Ovary (tissue), 7 donors: ENCODE measurements at regions not wholly inside any gene's neighbourhood (a gene's known extent, or its start where the extent isn't known, plus 50 kb on each side); places are given as distances from the start of the nearest gene placed in this dataset.

ENCODE experiments used
- DNase-seq, 5 donors: peaks; one replicate each; pipeline ENCODE4 v3.0.0-alpha.2; 2019 to 2020
- H3K27ac ChIP-seq, 2 donors: fragments of 200-600 bp; one replicate each; pipeline versions ENCODE4 v1.5.1 to v1.8.0; 2019 to 2022
- H3K27me3 ChIP-seq: fragments of 200-600 bp; one replicate; pipeline ENCODE4 v1.8.0; 2022
- H3K36me3 ChIP-seq: fragments of 200-600 bp; sonication (generic); one replicate; pipeline ENCODE4 v1.5.1; 2019
- H3K4me1 ChIP-seq: one replicate; pipeline ENCODE4 v1.8.1; 2013; ENCODE audit warnings: mild to moderate bottlenecking, moderate library complexity; ENCODE audit not compliant: insufficient read depth
- H3K4me3 ChIP-seq: fragments of 200-600 bp; sonication (generic); one replicate; pipeline ENCODE4 v1.5.1; 2017
- H3K9me3 ChIP-seq, 2 donors: fragments of 200-600 bp in 1 of 2; sonication (generic) in 1 of 2; one replicate each; pipeline versions ENCODE4 v1.5.1 to v1.8.1; 2013 to 2019; ENCODE audit warnings: mild to moderate bottlenecking in 1 of 2, moderate library complexity in 1 of 2
- EP300 ChIP-seq: sonication (generic); formaldehyde crosslinking; IDR thresholded peaks from one replicate; pipeline ENCODE4 v1.6.1; 2017; ENCODE audit warnings: antibody characterized with exemption
- POLR2A ChIP-seq: fragments of 450-650 bp; IDR thresholded peaks from one replicate; pipeline ENCODE4 v1.6.1; 2017; ENCODE audit warnings: antibody characterized with exemption, mild to moderate bottlenecking, moderate library complexity
- WGBS, 3 donors: extraction: QIAGEN DNeasy Blood & Tissue Kit in 1 of 3; methylation state at CpG; one replicate each; pipeline versions ENCODE4 v1.1.5 to v1.1.7; 2013 to 2017; 5-methylcytosine and 5-hydroxymethylcytosine counted together
- intact Hi-C, 4 donors: fragments of 100-400 bp; cut with DNase I; formaldehyde crosslinking; loops; one replicate each; pipeline versions ENCODE4 v1.11.0 to v1.15.1; 2022 to 2023
- TF ChIP-seq, protein P1 (sequence below), 3 donors: fragments of 450-650 bp in 2 of 3; fragments of 200-600 bp in 1 of 3; IDR thresholded peaks; one replicate each; pipeline versions ENCODE4 v1.5.1 to v1.8.0; 2016 to 2022; ENCODE audit warnings: antibody characterized with exemption in 3 of 3, mild to moderate bottlenecking in 1 of 3
- donor health status: DM: no; HTN: no; CAD: no; lungs with moderate emphysema.
- donor health status: DM: no; HTN: no; CAD: no.
- donor health status: Bipolar disorder and iron deficiency.
- donor health status: DM: no; HTN: no; CAD: no.
- donor health status: DM: yes; HTN: yes; CAD: no.

DNA sequence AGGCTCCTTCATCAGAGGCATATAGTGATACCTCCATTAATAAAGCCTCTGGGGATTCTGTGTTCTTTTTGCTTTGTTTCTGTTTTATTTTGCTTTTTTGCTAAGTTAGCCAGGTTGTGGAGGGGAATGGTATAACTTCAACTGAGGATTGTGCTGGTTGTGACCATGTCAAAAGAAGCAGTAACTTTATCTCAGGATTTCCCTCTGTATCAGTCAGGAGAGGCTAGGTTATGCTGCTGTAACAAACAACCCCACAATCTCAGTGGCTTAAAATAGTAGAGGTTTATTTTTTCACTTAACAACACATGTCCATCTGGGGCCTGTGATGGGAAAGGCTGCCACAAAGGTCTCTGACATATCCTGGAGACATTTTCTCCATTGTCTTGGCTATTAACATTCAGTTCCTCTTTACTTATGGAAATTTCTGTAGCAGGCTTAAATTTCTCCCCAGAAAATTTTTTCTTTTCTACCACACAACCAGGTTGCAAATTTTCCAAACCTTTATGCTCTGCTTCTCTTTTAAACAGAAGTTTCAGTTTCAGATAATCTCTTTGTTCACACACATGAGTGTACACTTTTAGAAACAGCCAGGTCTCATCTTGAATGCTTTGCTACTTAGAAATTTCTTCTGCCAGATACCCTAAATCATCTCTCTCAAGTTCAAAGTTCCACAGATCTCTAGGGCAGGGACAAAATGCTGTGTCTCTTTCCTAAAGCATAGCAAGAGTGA lies 64.7 kb downstream of the UCHL1 start:
- Histone ChIP-seq H3K27me3 (no peaks in the 10 kb centered on the region), H3K27ac (no peak overlapping the region), H3K4me1 (no peaks in the 10 kb centered on the region), H3K36me3 (no peaks in the 10 kb centered on the region), H3K4me3 (no peak overlapping the region), H3K9me3 (no peaks in the 10 kb centered on the region)
- intact Hi-C loops: no loop called here
- TF ChIP-seq EP300 (no peak), POLR2A (no peak)
- TF ChIP-seq, protein P1, sequence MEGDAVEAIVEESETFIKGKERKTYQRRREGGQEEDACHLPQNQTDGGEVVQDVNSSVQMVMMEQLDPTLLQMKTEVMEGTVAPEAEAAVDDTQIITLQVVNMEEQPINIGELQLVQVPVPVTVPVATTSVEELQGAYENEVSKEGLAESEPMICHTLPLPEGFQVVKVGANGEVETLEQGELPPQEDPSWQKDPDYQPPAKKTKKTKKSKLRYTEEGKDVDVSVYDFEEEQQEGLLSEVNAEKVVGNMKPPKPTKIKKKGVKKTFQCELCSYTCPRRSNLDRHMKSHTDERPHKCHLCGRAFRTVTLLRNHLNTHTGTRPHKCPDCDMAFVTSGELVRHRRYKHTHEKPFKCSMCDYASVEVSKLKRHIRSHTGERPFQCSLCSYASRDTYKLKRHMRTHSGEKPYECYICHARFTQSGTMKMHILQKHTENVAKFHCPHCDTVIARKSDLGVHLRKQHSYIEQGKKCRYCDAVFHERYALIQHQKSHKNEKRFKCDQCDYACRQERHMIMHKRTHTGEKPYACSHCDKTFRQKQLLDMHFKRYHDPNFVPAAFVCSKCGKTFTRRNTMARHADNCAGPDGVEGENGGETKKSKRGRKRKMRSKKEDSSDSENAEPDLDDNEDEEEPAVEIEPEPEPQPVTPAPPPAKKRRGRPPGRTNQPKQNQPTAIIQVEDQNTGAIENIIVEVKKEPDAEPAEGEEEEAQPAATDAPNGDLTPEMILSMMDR (IDR thresholded peaks at IDR 0.05): no peak
- DNase-seq: no peak

DNA sequence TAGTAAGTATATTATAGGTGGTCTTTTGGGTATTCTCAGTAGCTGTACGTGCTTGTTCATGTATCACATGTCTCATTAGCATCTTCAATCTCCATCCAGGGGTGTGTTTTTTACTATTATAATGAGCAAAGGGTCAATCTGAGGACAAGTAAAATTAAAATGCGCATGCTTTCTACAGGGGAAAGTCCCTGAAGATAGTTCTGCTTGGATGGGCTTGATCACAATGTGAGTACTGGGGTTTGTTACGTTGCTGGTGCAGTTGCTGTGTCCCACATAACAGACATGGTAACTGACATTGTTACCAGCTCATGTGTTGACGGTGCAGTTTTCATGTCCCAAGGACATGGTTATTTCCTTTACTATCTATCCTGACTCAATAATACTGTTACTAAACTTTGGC lies 65.9 kb downstream of the UCHL1 start:
- Histone ChIP-seq H3K36me3 (no peaks in the 10 kb centered on the region), H3K9me3 (no peaks in the 10 kb centered on the region), H3K4me3 (no peak overlapping the region), H3K27ac (no peak overlapping the region), H3K4me1 (no peaks in the 10 kb centered on the region), H3K27me3 (no peaks in the 10 kb centered on the region)
- 94 to 95% (median 94%) methylated on average over 4 of the region's 4 CpGs for WGBS, 3 donors
- no peak for DNase-seq
- intact Hi-C loops: no loop called here
- TF ChIP-seq, protein P1 (IDR thresholded peaks at IDR 0.05): no peak
- TF ChIP-seq EP300 (no peak), POLR2A (no peak)

DNA sequence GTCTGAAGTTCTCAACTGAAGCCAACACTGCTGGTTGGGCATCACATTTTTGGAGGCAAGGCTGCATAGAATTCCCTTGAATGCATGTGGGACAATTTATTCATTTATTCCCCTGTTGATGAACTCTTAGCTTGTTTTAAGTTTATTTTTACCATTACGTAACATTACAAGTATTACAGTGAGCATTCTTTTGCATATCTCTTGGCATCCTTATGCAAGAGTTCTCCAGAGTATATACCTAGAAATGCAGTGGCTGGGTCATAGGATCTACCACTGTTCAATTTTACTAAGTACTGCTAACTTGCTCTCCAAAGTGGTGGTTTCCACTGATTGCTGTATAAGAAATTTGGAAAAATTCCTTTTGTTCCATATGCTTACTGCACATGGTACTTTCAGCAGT lies 66.5 kb downstream of the UCHL1 start:
- WGBS, 3 donors: 57 to 80% (median 64%) methylated on average over 1 of the region's 1 CpG
- no peaks in the 10 kb centered on the region for H3K27me3 ChIP-seq
- no peak overlapping the region for H3K4me3 ChIP-seq
- H3K36me3 ChIP-seq: no peaks in the 10 kb centered on the region
- TF ChIP-seq EP300 (no peak), POLR2A (no peak)
- TF ChIP-seq, protein P1 (IDR thresholded peaks at IDR 0.05): no peak
- no peaks in the 10 kb centered on the region for H3K4me1 ChIP-seq
- no peak for DNase-seq
- H3K9me3 ChIP-seq: no peaks in the 10 kb centered on the region
- intact Hi-C loops: no loop called here
- no peak overlapping the region for H3K27ac ChIP-seq

DNA sequence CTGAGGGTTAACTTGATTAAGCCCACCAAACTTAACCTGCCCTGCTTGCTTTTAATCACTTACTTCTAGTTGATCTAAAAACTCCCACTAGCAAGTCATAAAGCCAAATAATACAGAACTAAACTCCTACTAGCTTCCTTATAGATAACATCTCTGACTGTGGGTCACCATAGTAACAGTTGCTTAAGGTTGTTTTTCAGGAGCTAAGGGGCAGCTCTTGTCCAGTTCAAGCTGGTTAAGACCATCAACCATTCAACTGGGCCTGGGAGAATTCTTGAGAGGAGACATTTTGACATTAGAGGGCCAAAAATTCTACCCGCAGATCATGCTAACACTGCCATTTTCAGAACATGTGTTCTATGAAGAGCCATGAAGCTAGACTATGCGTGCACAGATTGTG lies 67.0 kb downstream of the UCHL1 start:
- no peaks in the 10 kb centered on the region for H3K27me3 ChIP-seq
- no peak for TF ChIP-seq POLR2A
- TF ChIP-seq, protein P1 (IDR thresholded peaks at IDR 0.05): no peak
- 96 to 100% (median 96%) methylated on average over 2 of the region's 2 CpGs for WGBS, 3 donors
- H3K36me3 ChIP-seq: no peaks in the 10 kb centered on the region
- no peak for DNase-seq
- no peak overlapping the region for H3K4me3 ChIP-seq
- no peaks in the 10 kb centered on the region for H3K4me1 ChIP-seq
- intact Hi-C loops: no loop called here
- H3K9me3 ChIP-seq: no peaks in the 10 kb centered on the region
- H3K27ac ChIP-seq: no peak overlapping the region
